ENCODE measurements at regions not wholly inside any gene's neighbourhood (a gene's known extent, or its start where the extent isn't known, plus 50 kb on each side); places are given as distances from the start of the nearest gene placed in this dataset.

DNA sequence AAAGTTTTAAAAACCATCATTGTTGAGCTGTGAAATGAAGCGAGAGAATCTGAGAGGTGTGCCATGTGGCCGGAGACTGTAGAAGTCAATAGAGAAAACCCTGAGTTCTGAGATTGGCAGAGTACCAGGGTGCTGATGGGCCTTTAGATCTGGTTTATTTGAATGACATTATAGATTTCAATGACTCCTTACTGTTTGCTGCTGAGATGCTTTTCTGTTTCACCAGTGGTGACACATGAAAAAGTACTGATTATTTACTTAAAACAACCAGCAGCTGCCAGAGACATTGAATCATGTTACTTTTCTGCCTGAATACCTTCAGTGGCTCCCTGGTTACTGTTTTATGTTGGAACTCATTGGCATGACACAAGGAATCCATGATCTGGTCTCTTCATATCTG, 602.7 kb upstream of the ZNF804A start:
- no peaks in the 10 kb centered on the region for H3K27me3 ChIP-seq (ENCODE audit: control insufficient read depth, insufficient read depth, low read length)
- DNase-seq (ENCODE audit: low read depth) = no peak
- no peaks in the 10 kb centered on the region for H3K36me3 ChIP-seq (ENCODE audit: control insufficient read depth, insufficient read depth, low read length)
- no peak for TF ChIP-seq CTCF (IDR thresholded peaks at IDR 0.05; ENCODE audit: insufficient read depth, low read depth, low read length)
- H3K4me3 ChIP-seq (ENCODE audit: low read depth, low read length) = no peak overlapping the region
- ChIA-PET CTCF (no interaction called here), POLR2A (no interaction called here)

DNA sequence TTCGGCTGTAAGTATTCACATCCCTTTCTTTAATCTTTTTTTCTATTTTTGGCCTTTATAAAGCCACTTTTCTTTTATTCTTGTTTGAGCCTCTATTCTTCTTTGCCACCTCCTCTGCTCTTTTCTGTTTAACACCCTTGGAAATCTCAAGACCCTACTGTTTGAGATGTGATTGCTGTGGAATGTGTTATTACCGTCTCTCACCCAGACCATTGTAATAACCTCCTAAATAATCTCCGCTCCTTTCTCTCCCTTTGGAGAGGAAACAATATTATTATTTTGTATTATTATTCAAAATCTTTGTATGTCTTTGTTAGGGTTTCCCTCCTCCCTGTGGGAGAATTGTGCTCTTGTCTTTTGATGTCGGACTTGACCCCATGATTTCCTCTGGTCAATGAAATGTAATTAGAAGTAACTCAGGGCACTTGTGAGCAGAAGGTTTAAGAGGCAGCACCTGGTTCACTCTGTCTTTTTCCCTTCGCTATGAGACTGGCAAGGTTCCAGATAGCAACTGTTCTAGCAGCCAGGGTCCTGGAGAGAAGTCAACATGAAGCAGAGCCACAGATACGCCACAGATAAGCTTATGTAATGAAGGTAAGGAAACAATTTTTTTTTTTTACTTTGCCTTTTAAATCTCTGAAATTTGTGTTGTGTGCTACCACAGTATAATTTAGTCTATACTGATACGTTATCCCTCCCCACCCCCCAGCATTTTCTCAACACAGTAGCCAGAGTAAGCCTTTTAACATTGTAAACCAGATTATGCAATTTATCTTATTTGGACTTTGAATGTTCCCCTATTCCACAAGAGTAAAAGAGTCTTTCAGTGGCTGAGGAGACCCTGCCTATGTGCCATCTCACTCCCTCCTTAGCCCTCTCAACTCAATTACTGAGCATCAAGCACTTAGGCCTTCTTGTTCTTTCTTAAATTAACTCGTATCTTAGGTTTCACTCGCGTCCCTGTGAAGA, 601.2 kb upstream of the ZNF804A start:
- ChIA-PET CTCF (no interaction called here), POLR2A (no interaction called here)
- no peak for DNase-seq (ENCODE audit: low read depth)
- H3K36me3 ChIP-seq (ENCODE audit: control insufficient read depth, insufficient read depth, low read length) = no peaks in the 10 kb centered on the region
- no peak for TF ChIP-seq CTCF (IDR thresholded peaks at IDR 0.05; ENCODE audit: insufficient read depth, low read depth, low read length)
- no peak overlapping the region for H3K4me3 ChIP-seq (ENCODE audit: low read depth, low read length)
- no peaks in the 10 kb centered on the region for H3K27me3 ChIP-seq (ENCODE audit: control insufficient read depth, insufficient read depth, low read length)

GRCh38 chr2:183998041-183998796, 600.1 kb upstream of the ZNF804A start:
- Histone ChIP-seq H3K27me3 (ENCODE audit: control insufficient read depth, insufficient read depth, low read length) (no peaks in the 10 kb centered on the region), H3K4me3 (ENCODE audit: low read depth, low read length) (no peak overlapping the region), H3K36me3 (ENCODE audit: control insufficient read depth, insufficient read depth, low read length) (no peaks in the 10 kb centered on the region)
- CTCF ChIA-PET = no interaction called here
- DNase-seq (ENCODE audit: low read depth) = no peak
- POLR2A ChIA-PET = no interaction called here
- TF ChIP-seq CTCF (IDR thresholded peaks at IDR 0.05; ENCODE audit: insufficient read depth, low read depth, low read length) = no peak

GRCh38 chr2:183998797-183999190, 599.5 kb upstream of the ZNF804A start:
- Histone ChIP-seq H3K27me3 (ENCODE audit: control insufficient read depth, insufficient read depth, low read length) (no peaks in the 10 kb centered on the region), H3K36me3 (ENCODE audit: control insufficient read depth, insufficient read depth, low read length) (no peaks in the 10 kb centered on the region), H3K4me3 (ENCODE audit: low read depth, low read length) (no peak overlapping the region)
- ChIA-PET POLR2A (no interaction called here), CTCF (no interaction called here)
- TF ChIP-seq CTCF (IDR thresholded peaks at IDR 0.05; ENCODE audit: insufficient read depth, low read depth, low read length) = no peak
- DNase-seq (ENCODE audit: low read depth) = no peak

DNA sequence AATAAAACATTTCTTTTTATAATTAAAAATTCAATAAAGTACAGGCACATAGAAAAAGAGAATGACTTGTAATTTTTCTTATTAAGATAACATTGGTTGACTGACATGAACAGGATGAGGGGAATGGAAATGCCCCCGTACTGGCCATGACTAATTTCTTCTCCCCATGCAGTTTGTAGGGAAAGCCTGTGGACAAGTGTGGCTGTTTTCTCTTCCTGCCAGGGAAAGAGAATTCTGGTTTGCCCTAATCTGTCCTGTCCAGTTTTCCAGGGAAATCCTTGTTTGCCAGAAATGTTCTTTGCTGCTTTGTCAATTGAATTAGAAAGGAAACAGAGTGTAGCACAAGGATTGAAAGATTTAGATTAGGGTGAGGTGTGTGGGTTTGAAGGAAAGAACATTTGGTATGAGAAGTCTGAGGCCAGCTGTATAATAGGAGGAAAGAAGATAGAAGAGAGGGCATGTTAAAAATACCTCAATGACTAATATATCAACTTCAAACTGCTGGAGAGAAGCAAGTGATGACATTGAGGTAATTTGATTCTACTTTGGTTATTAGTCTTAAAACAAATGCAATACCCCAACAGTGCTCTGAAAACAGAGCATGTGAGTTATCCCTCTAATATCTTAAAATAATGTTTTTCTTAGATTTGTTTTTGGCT, 593.9 kb upstream of the ZNF804A start:
- H3K36me3 ChIP-seq (ENCODE audit: control insufficient read depth, insufficient read depth, low read length) = no peaks in the 10 kb centered on the region
- H3K4me3 ChIP-seq (ENCODE audit: low read depth, low read length) = no peak overlapping the region
- ChIA-PET CTCF (no interaction called here), POLR2A (no interaction called here)
- no peak for TF ChIP-seq CTCF (IDR thresholded peaks at IDR 0.05; ENCODE audit: insufficient read depth, low read depth, low read length)
- DNase-seq (ENCODE audit: low read depth) = no peak
- H3K27me3 ChIP-seq (ENCODE audit: control insufficient read depth, insufficient read depth, low read length) = no peaks in the 10 kb centered on the region

All from BJ (cell line).